ENCODE measurements at regions not wholly inside any gene's neighbourhood (a gene's known extent, or its start where the extent isn't known, plus 50 kb on each side); places are given as distances from the start of the nearest gene placed in this dataset.

GRCh38 chr2:220424561-220424960 lies 797.1 kb downstream of the SLC4A3 start:
- no peak overlapping the region for H3K4me3 Mint-ChIP-seq (ENCODE audit: unreplicated experiment)

DNA sequence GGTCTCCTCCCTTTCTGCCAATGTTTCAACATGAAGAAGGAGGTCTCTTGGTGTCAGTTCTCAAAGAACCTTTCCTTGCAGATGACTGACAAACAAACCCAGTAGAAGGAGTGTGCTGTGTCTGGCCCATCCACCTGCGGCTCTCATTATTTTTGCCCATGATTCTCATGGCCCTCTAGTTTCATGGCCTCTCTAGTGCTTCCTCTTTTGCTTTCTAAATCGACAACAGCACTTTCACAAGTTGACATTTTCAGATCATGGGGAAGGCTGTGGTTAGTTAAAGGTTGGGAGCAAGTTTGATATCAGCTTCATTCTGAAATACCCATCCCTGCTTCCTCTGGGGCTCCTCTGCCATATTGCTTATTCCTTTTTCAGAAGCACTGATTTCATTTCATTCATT lies 805.2 kb downstream of the SLC4A3 start:
- H3K27me3 Mint-ChIP-seq (ENCODE audit: unreplicated experiment) = no peaks in the 10 kb centered on the region
- no peaks in the 10 kb centered on the region for H3K36me3 Mint-ChIP-seq (ENCODE audit: unreplicated experiment)
- no peak overlapping the region for H3K27ac Mint-ChIP-seq (ENCODE audit: unreplicated experiment)
- H3K9me3 Mint-ChIP-seq (ENCODE audit: unreplicated experiment) = no peaks in the 10 kb centered on the region
- no peak for DNase-seq
- no peak overlapping the region for H3K4me3 Mint-ChIP-seq (ENCODE audit: unreplicated experiment)
- H3K4me1 Mint-ChIP-seq (ENCODE audit: low read depth, unreplicated experiment) = peaks cover 9% of the 10 kb centered on the region
- TF ChIP-seq, protein P1, sequence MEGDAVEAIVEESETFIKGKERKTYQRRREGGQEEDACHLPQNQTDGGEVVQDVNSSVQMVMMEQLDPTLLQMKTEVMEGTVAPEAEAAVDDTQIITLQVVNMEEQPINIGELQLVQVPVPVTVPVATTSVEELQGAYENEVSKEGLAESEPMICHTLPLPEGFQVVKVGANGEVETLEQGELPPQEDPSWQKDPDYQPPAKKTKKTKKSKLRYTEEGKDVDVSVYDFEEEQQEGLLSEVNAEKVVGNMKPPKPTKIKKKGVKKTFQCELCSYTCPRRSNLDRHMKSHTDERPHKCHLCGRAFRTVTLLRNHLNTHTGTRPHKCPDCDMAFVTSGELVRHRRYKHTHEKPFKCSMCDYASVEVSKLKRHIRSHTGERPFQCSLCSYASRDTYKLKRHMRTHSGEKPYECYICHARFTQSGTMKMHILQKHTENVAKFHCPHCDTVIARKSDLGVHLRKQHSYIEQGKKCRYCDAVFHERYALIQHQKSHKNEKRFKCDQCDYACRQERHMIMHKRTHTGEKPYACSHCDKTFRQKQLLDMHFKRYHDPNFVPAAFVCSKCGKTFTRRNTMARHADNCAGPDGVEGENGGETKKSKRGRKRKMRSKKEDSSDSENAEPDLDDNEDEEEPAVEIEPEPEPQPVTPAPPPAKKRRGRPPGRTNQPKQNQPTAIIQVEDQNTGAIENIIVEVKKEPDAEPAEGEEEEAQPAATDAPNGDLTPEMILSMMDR (IDR thresholded peaks at IDR 0.05; ENCODE audit: partially characterized antibody, unreplicated experiment) = no peak

More at GRCh38 chr2:220424561-220424960, 797.1 kb downstream of the SLC4A3 start:
- H3K4me1 Mint-ChIP-seq (ENCODE audit: low read depth, unreplicated experiment) = no peaks in the 10 kb centered on the region
- no peaks in the 10 kb centered on the region for H3K9me3 Mint-ChIP-seq (ENCODE audit: unreplicated experiment)
- no peak overlapping the region for H3K27ac Mint-ChIP-seq (ENCODE audit: unreplicated experiment)
- H3K27me3 Mint-ChIP-seq (ENCODE audit: unreplicated experiment) = peaks cover 1% of the 10 kb centered on the region
- TF ChIP-seq, protein P1 (IDR thresholded peaks at IDR 0.05; ENCODE audit: partially characterized antibody, unreplicated experiment) = no peak
- DNase-seq = no peak
- no peaks in the 10 kb centered on the region for H3K36me3 Mint-ChIP-seq (ENCODE audit: unreplicated experiment)

DNA sequence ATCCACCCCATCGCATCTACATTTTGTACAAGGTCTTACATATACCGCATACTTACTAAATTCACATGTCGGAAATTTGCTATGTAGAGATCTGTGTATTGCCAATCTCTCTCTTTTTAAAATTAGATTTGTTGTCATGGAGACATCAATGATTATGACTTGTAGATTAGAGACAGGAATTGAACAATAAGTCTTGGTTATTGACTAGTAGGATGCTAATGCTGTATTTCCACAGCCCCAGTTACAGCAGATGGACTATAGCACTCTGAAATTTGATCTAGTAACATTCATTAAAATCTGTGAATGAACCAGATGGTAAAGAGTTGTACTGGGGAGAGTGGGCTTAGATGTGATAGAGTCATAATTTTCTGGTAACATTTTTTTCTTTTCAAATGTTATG lies 805.7 kb downstream of the SLC4A3 start:
- Mint-ChIP-seq H3K4me3 (ENCODE audit: unreplicated experiment) (no peak overlapping the region), H3K4me1 (ENCODE audit: low read depth, unreplicated experiment) (peaks cover 9% of the 10 kb centered on the region), H3K36me3 (ENCODE audit: unreplicated experiment) (no peaks in the 10 kb centered on the region), H3K27me3 (ENCODE audit: unreplicated experiment) (no peaks in the 10 kb centered on the region), H3K27ac (ENCODE audit: unreplicated experiment) (no peak overlapping the region), H3K9me3 (ENCODE audit: unreplicated experiment) (no peaks in the 10 kb centered on the region)
- no peak for DNase-seq
- TF ChIP-seq, protein P1 (IDR thresholded peaks at IDR 0.05; ENCODE audit: partially characterized antibody, unreplicated experiment) = no peak

- TF ChIP-seq, protein P1 (IDR thresholded peaks at IDR 0.05; ENCODE audit: partially characterized antibody, unreplicated experiment) = no peak
- Mint-ChIP-seq H3K36me3 (ENCODE audit: unreplicated experiment) (no peaks in the 10 kb centered on the region), H3K4me1 (ENCODE audit: low read depth, unreplicated experiment) (peaks cover 9% of the 10 kb centered on the region), H3K9me3 (ENCODE audit: unreplicated experiment) (no peaks in the 10 kb centered on the region), H3K4me3 (ENCODE audit: unreplicated experiment) (no peak overlapping the region), H3K27me3 (ENCODE audit: unreplicated experiment) (no peaks in the 10 kb centered on the region), H3K27ac (ENCODE audit: unreplicated experiment) (no peak overlapping the region)
- DNase-seq = no peak
Observed at GRCh38 chr2:220434385-220434784, 807.0 kb downstream of the SLC4A3 start.

GRCh38 chr2:220437938-220438337 lies 810.5 kb downstream of the SLC4A3 start:
- no peaks in the 10 kb centered on the region for H3K9me3 Mint-ChIP-seq (ENCODE audit: unreplicated experiment)
- TF ChIP-seq, protein P1 (IDR thresholded peaks at IDR 0.05; ENCODE audit: partially characterized antibody, unreplicated experiment) = no peak
- H3K27me3 Mint-ChIP-seq (ENCODE audit: unreplicated experiment) = no peaks in the 10 kb centered on the region
- DNase-seq = no peak
- no peaks in the 10 kb centered on the region for H3K36me3 Mint-ChIP-seq (ENCODE audit: unreplicated experiment)
- no peak overlapping the region for H3K4me3 Mint-ChIP-seq (ENCODE audit: unreplicated experiment)
- H3K27ac Mint-ChIP-seq (ENCODE audit: unreplicated experiment) = no peak overlapping the region
- peaks cover 3% of the 10 kb centered on the region for H3K4me1 Mint-ChIP-seq (ENCODE audit: low read depth, unreplicated experiment)
